Keratinocyte (primary cell): ENCODE measurements at regions not wholly inside any gene's neighbourhood (a gene's known extent, or its start where the extent isn't known, plus 50 kb on each side); places are given as distances from the start of the nearest gene placed in this dataset.

Experiments used
- DNase-seq: peaks from one replicate; pipeline ENCODE4 v3.0.0-alpha.2; 2011; ENCODE audit warnings: low read depth, missing footprints, low spot score
- FAIRE-seq: peaks from 2 replicates; lab custom pipeline; 2011; peaks lifted over from hg19 to GRCh38; lab: Jason Lieb, UNC
- H2AFZ ChIP-seq: 2 replicates; pipeline ENCODE4 v1.6.0; 2012; ENCODE audit warnings: low read length, control low read depth, inconsistent platforms; ENCODE audit not compliant: control insufficient read depth
- H3K27ac ChIP-seq: 2 replicates; pipeline ENCODE4 v1.5.1; 2011; ENCODE audit warnings: low read length; ENCODE audit not compliant: control insufficient read depth, insufficient read depth
- H3K27me3 ChIP-seq: 3 replicates; pipeline ENCODE4 v1.6.0; 2011; ENCODE audit warnings: low read length; ENCODE audit not compliant: control insufficient read depth, insufficient read depth; ENCODE audit errors: extremely low read depth
- H3K36me3 ChIP-seq, 2 experiments: 2 replicates in 1 of 2; 3 replicates in 1 of 2; pipeline ENCODE4 v1.5.1; 2011; ENCODE audit warnings: low read length in 2 of 2, mild to moderate bottlenecking in 1 of 2; ENCODE audit not compliant: control insufficient read depth in 2 of 2, insufficient read depth in 2 of 2; ENCODE audit errors: extremely low read depth in 1 of 2
- H3K4me1 ChIP-seq: 3 replicates; pipeline ENCODE4 v1.5.1; 2011; ENCODE audit warnings: low read length; ENCODE audit not compliant: control insufficient read depth, insufficient read depth; ENCODE audit errors: extremely low read depth
- H3K4me2 ChIP-seq: 3 replicates; pipeline ENCODE4 v1.6.0; 2011; ENCODE audit warnings: low read depth, low read length; ENCODE audit not compliant: control insufficient read depth, insufficient read depth; ENCODE audit errors: extremely low read depth
- H3K4me3 ChIP-seq, 3 experiments: fragments of 200-600 bp in 1 of 3; sonication (generic) in 1 of 3; 2 replicates in 2 of 3; 3 replicates in 1 of 3; pipeline ENCODE4 v1.5.1; 2011 to 2016; ENCODE audit warnings: low read length in 3 of 3, mild to moderate bottlenecking in 3 of 3, control low read depth in 2 of 3, inconsistent platforms in 1 of 3, low read depth in 1 of 3, mixed read lengths in 1 of 3, mixed run types in 1 of 3, moderate library complexity in 1 of 3; ENCODE audit not compliant: control insufficient read depth in 2 of 3, insufficient read depth in 2 of 3; ENCODE audit errors: extremely low read depth in 1 of 3
- H3K79me2 ChIP-seq: 2 replicates; pipeline ENCODE4 v1.6.0; 2012; ENCODE audit warnings: low read length; ENCODE audit not compliant: control insufficient read depth, insufficient read depth
- H3K9ac ChIP-seq: 3 replicates; pipeline ENCODE4 v1.6.0; 2011; ENCODE audit warnings: low read length; ENCODE audit not compliant: control insufficient read depth, insufficient read depth; ENCODE audit errors: extremely low read depth
- H3K9me1 ChIP-seq: 3 replicates; pipeline ENCODE4 v1.6.0; 2011; ENCODE audit warnings: low read length; ENCODE audit not compliant: control insufficient read depth, insufficient read depth; ENCODE audit errors: extremely low read depth
- H3K9me3 ChIP-seq: 2 replicates; pipeline ENCODE4 v1.5.1; 2012; ENCODE audit warnings: low read depth, low read length; ENCODE audit not compliant: control insufficient read depth
- H4K20me1 ChIP-seq: 3 replicates; pipeline ENCODE4 v1.6.0; 2011; ENCODE audit warnings: low read length; ENCODE audit not compliant: control insufficient read depth, insufficient read depth; ENCODE audit errors: extremely low read depth
- EZH2 ChIP-seq: IDR thresholded peaks from one replicate; pipeline ENCODE4 v1.6.1; 2012; ENCODE audit warnings: inconsistent platforms, mild to moderate bottlenecking, low read length, moderate library complexity
- dilution Hi-C: fragments of 300-500 bp; cut with MboI; formaldehyde crosslinking; loops from one replicate; pipeline ENCODE4 v1.7.0; 2020; ENCODE audit warnings: low sequenced_read_pairs; ENCODE audit not compliant: extremely low pct_ligation_motif_present
- TF ChIP-seq, protein P1 (sequence below), 3 experiments: IDR thresholded peaks in 1 of 3; conservative IDR thresholded peaks in 1 of 3; optimal IDR thresholded peaks in 1 of 3; 2 replicates in 2 of 3; 3 replicates in 1 of 3; pipeline versions ENCODE3 to v1.5.1; 2011; ENCODE audit warnings: low read length in 3 of 3, mild to moderate bottlenecking in 3 of 3, moderate library complexity in 2 of 3, control low read depth in 1 of 3, inconsistent platforms in 1 of 3; ENCODE audit not compliant: insufficient read depth in 2 of 3; ENCODE audit errors: extremely low read depth in 1 of 3

DNA sequence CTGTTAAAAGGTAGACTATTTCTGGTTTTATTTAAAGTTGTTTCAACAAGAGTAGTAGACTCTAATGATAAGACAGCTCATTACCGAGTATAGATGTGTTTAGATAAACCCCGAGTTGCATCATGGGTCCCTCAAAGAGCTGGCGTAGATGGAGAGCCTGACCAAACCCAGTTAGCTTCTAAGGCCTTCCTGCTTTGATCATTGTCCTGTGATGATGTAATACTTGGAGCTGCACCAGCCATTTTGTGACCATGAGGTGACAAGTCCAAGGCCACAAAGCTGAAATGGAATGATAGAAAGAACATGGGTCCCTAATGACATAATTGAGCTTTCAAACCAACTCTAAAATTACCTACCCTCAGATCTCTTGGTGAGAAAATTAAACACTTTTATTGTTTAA lies 66.6 kb upstream of the TAB3 start:
- Histone ChIP-seq H3K9ac (no peak overlapping the region), H3K4me1 (no peaks in the 10 kb centered on the region), H3K9me3 (no peaks in the 10 kb centered on the region), H3K4me2 (no peak overlapping the region), H3K36me3 (no peaks in the 10 kb centered on the region), H3K4me3 (no peak overlapping the region), H4K20me1 (no peaks in the 10 kb centered on the region), H3K79me2 (no peaks in the 10 kb centered on the region), H3K9me1 (no peaks in the 10 kb centered on the region), H3K27ac (no peak overlapping the region), H2AFZ (no peak overlapping the region), H3K27me3 (no peaks in the 10 kb centered on the region)
- no peak for FAIRE-seq
- dilution Hi-C loops: no loop called here
- TF ChIP-seq, protein P1, sequence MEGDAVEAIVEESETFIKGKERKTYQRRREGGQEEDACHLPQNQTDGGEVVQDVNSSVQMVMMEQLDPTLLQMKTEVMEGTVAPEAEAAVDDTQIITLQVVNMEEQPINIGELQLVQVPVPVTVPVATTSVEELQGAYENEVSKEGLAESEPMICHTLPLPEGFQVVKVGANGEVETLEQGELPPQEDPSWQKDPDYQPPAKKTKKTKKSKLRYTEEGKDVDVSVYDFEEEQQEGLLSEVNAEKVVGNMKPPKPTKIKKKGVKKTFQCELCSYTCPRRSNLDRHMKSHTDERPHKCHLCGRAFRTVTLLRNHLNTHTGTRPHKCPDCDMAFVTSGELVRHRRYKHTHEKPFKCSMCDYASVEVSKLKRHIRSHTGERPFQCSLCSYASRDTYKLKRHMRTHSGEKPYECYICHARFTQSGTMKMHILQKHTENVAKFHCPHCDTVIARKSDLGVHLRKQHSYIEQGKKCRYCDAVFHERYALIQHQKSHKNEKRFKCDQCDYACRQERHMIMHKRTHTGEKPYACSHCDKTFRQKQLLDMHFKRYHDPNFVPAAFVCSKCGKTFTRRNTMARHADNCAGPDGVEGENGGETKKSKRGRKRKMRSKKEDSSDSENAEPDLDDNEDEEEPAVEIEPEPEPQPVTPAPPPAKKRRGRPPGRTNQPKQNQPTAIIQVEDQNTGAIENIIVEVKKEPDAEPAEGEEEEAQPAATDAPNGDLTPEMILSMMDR (optimal IDR thresholded peaks at IDR 0.05 in 1 of 3, IDR thresholded peaks at IDR 0.05 in 1 of 3, conservative IDR thresholded peaks at IDR 0.05 in 1 of 3; ENCODE audit: extremely low read depth in 1 of 3, insufficient read depth in 2 of 3, low read length in 3 of 3): no peak
- no peak for TF ChIP-seq EZH2
- DNase-seq: no peak

DNA sequence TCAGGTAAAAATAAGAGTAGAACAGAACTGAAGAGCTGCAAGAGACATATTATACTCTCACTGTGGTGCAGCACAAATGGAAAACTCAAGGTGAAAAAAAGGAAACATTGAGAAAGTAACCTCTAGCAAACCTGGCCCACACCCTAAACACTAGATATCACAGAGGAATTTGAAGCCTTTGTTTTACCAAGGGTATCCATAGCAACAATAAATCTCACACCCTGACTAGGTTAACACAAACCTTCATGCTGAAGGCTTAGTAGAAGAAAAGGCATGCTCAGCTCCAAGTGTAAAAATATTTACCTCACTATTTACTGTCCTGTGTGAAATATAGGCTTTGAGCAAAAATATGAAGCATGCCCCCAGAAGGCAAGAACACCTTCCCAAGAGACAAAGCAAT lies 61.9 kb upstream of the TAB3 start:
- H3K36me3 ChIP-seq: no peaks in the 10 kb centered on the region
- no peaks in the 10 kb centered on the region for H3K79me2 ChIP-seq
- no peaks in the 10 kb centered on the region for H3K9me1 ChIP-seq
- DNase-seq (no peak), FAIRE-seq (no peak)
- H3K9ac ChIP-seq: no peak overlapping the region
- dilution Hi-C loops: no loop called here
- TF ChIP-seq EZH2: no peak
- TF ChIP-seq, protein P1 (optimal IDR thresholded peaks at IDR 0.05 in 1 of 3, IDR thresholded peaks at IDR 0.05 in 1 of 3, conservative IDR thresholded peaks at IDR 0.05 in 1 of 3; ENCODE audit: extremely low read depth in 1 of 3, insufficient read depth in 2 of 3, low read length in 3 of 3): no peak
- no peak overlapping the region for H2AFZ ChIP-seq
- H3K27me3 ChIP-seq: no peaks in the 10 kb centered on the region
- no peak overlapping the region for H3K4me2 ChIP-seq
- H3K9me3 ChIP-seq: no peaks in the 10 kb centered on the region
- H3K4me1 ChIP-seq: no peaks in the 10 kb centered on the region
- no peak overlapping the region for H3K4me3 ChIP-seq
- no peaks in the 10 kb centered on the region for H4K20me1 ChIP-seq
- no peak overlapping the region for H3K27ac ChIP-seq
